ENCODE measurements at regions not wholly inside any gene's neighbourhood (a gene's known extent, or its start where the extent isn't known, plus 50 kb on each side); places are given as distances from the start of the nearest gene placed in this dataset.

DNA sequence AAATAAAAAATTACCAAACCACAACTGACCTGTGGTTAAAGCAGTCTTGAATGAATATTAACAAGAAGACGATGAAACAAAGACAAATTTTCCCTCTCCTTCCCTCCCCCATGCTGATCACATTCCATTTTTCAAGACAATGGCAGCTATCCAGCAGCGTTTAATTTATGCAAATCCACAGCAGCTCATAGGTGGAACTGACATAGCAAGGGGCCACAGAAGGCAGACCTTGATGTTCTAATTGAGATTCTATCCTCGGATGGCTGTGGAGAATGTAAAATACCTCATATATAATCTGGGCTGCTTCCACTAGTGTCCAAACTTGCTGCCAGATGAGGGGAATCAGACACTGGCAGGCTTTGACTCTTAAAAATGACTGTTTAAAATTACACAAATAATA is 211.5 kb downstream of the CHRDL1 start:
- H3K9me3 ChIP-seq (ENCODE audit: control insufficient read depth, low read length), result no peaks in the 10 kb centered on the region
- ATAC-seq (no peak), DNase-seq (no peak)
- no peak overlapping the region for H3K4me3 ChIP-seq (ENCODE audit: low read length)
- no peaks in the 10 kb centered on the region for H3K27me3 ChIP-seq (ENCODE audit: control insufficient read depth, insufficient read depth)
- H3K27ac ChIP-seq (ENCODE audit: low read length), result no peak overlapping the region
- no peaks in the 10 kb centered on the region for H3K4me1 ChIP-seq (ENCODE audit: control insufficient read depth, insufficient read depth, low read length)
- WGBS, result 31% methylated on average over 3 of the region's 3 CpGs
- intact Hi-C loops (cut with DNase I), result no loop called here

DNA sequence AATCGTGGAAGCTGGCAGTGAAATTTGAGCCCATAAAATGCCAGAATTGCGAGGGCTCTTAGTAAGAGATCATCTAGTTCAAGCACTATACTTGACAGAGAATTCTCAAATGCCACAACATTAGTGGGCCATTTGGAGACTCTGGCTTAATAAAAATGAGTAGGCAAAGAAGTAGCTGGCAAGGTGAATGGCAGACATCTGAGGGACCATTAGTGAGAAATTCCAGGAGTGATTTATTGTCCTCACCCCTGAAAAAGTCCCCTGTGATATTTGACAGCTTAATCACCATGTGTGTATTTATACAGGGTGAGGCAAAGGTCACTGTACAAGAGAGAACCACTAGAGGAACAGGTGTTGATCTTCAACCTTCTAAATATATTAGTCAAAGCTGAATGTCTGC is 207.5 kb downstream of the CHRDL1 start:
- WGBS, result 21% methylated on average over 2 of the region's 2 CpGs
- Histone ChIP-seq H3K27me3 (ENCODE audit: control insufficient read depth, insufficient read depth) (no peaks in the 10 kb centered on the region), H3K27ac (ENCODE audit: low read length) (no peak overlapping the region), H3K4me3 (ENCODE audit: low read length) (no peak overlapping the region), H3K9me3 (ENCODE audit: control insufficient read depth, low read length) (no peaks in the 10 kb centered on the region), H3K4me1 (ENCODE audit: control insufficient read depth, insufficient read depth, low read length) (no peaks in the 10 kb centered on the region)
- ATAC-seq (no peak), DNase-seq (no peak)
- intact Hi-C loops (cut with DNase I), result no loop called here

DNA sequence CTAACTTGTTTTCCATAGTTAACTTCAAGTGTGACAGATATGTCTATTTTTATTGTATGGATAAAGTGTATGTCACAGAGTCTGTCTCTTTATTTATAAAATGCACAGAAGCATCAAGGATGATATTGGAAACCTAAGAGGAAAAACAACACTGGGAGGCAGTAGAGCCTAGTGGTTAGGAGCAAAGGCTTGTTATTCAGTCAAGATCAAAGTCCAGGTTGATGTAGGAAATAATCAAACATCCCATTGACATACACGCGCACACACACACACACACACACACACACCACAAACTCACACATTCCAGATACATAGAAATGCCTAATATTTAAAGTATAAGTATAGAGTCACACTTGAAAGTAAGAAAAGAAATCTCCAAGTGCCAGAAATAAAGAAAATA is 206.8 kb downstream of the CHRDL1 start:
- 89% methylated on average over 2 of the region's 2 CpGs for whole genome bisulfite sequencing
- no peaks in the 10 kb centered on the region for H3K27me3 ChIP-seq (ENCODE audit: control insufficient read depth, insufficient read depth)
- no peak overlapping the region for H3K27ac ChIP-seq (ENCODE audit: low read length)
- no peaks in the 10 kb centered on the region for H3K4me1 ChIP-seq (ENCODE audit: control insufficient read depth, insufficient read depth, low read length)
- no peak for DNase-seq
- intact Hi-C loops (cut with DNase I), result no loop called here
- no peak for ATAC-seq
- no peaks in the 10 kb centered on the region for H3K9me3 ChIP-seq (ENCODE audit: control insufficient read depth, low read length)
- H3K4me3 ChIP-seq (ENCODE audit: low read length), result no peak overlapping the region

DNA sequence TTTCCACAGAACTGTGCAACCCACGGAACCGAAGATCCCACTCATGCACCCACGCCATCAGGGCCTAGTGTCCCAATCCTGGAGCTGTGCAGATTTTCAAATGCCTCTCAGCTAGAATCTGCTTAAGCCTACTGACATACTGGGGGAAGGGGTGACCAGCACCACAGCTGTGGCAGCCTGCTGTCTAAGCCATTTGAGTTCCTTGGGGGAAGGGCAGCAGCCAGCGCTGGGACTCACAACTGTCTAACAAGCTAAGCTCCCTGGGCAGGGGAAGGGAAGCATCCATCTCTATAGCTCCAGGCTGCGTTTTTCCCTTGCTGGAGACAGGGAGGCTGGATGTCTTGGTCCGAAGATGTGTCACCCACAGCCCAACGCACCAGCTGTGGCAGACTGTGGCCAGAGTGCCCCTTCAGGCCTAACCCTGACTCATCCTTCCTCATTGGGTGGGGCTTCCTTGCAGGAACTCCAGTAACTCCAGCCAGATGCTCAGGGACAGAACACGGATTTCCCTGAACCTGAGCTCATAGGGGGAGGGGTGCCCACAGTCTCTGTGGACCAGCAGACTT is 194.8 kb downstream of the CHRDL1 start:
- Histone ChIP-seq H3K27me3 (ENCODE audit: control insufficient read depth, insufficient read depth) (no peaks in the 10 kb centered on the region), H3K4me3 (ENCODE audit: low read length) (no peak overlapping the region), H3K9me3 (ENCODE audit: control insufficient read depth, low read length) (no peaks in the 10 kb centered on the region), H3K4me1 (ENCODE audit: control insufficient read depth, insufficient read depth, low read length) (no peaks in the 10 kb centered on the region), H3K27ac (ENCODE audit: low read length) (no peak overlapping the region)
- DNase-seq, result peak in 1 of 3 donors; percentile 16
- ATAC-seq, result no peak
- intact Hi-C loops (cut with DNase I), result no loop called here
- WGBS, result 76% methylated on average over 8 of the region's 8 CpGs

DNA sequence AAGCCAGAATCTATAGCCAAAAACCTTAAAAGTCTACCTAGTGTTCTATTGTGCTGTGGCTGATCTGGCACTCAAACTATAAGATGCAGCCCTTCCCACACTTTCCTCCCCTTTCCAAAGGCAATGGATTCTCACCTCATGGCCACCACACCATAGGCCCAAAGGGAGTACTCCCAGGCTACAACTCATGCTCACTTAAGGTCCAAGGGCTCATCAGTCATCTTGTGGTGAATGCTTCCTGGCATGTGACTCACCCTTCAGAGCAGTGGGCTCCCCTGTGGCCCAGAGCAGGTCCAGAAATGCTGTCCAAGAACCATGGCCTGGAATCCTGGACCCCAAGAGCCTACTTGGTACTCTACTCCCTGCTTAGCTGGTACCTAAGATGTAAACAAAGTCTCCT is 181.0 kb downstream of the CHRDL1 start:
- DNase-seq (no peak), ATAC-seq (no peak)
- no peak overlapping the region for H3K27ac ChIP-seq (ENCODE audit: low read length)
- intact Hi-C loops (cut with DNase I), result no loop called here
- H3K27me3 ChIP-seq (ENCODE audit: control insufficient read depth, insufficient read depth), result no peaks in the 10 kb centered on the region
- no peaks in the 10 kb centered on the region for H3K4me1 ChIP-seq (ENCODE audit: control insufficient read depth, insufficient read depth, low read length)
- H3K4me3 ChIP-seq (ENCODE audit: low read length), result no peak overlapping the region
- H3K9me3 ChIP-seq (ENCODE audit: control insufficient read depth, low read length), result no peaks in the 10 kb centered on the region

Measured in right cardiac atrium (tissue), 5 donors.